Fibroblast of the conjunctiva (primary cell): ENCODE measurements at regions not wholly inside any gene's neighbourhood (a gene's known extent, or its start where the extent isn't known, plus 50 kb on each side); places are given as distances from the start of the nearest gene placed in this dataset.

Experiments used
- DNase-seq: peaks from one replicate; pipeline ENCODE4 v3.0.0-alpha.2; 2010; ENCODE audit warnings: low read depth

DNA sequence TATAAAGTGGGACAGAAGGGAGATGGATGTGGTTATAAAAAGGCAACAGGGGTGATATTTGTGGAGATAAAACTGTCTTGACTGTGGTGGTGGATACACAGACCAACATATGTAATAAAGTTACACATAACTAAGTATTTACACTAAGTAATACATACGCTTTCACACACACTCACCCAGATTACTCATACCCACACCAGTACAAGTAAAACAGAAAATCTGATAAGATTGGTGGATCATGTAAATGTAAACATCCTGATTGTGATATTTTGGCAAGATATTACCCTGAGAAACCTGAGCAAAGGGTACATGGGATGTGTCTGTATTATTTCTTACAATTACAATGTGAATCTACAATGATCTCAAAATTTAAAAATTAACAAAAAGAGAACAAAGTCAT is 53.3 kb upstream of the SLIT3 start:
- no peak for DNase-seq

DNA sequence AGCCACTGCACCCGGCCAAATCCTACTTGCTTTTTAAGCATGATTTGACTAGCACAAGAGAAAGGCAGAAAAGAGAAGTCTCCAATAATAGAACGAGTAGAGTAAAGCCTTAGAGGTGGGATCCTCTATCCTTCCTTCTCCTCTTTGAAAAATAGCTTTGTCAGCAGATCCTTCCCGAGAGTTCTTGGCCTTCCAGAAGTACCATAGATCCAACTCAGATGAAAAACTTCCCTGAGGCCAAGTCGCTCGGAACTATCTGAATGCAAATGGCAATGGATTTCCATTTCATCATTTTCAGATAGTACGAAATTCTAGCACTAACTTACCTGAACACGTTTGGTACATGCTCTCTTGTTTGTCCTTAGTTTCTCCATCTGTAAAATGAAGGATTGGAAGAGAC is 52.0 kb upstream of the SLIT3 start:
- no peak for DNase-seq

DNA sequence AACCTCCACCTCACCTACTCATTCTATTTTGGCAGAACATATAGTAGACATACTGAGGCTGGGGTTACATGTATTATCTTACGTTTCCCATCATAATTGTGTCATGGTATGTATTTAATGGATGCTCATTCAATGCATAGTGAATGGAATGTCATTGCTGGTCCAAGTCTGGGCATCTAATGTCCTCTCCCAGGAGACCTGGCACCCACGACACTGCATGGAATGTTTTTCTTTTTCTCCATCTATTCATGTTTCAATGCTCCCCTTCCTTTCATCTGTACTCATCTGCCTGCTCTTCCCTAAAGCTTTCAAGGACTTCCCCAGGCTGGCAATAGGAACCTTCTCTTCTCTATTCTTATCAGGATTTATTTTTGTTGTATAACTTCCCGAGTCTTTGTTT is 50.8 kb upstream of the SLIT3 start:
- DNase-seq: no peak

DNA sequence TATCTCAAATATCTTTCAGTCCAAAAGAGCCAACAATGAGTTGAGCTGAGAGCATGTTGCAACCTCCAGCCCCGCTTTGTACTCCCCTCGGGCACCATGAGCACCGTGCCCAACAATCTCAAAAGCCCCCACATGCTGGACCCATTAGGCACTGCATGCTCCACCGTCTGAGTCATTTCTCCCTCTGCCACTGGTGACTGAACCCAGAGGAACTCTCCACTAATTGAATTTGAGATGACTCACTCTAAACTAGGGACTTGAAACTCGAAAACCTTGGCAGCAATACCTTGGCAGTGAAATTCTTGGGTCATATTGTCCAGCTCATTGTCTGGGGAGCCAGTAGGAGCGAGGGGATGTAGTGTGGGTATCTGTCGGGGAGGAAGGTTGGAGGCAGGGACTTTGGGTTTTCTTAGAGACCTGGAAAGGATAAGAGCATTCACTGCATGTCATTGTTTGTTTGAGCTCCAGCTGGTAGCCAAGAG is 49.9 kb upstream of the SLIT3 start:
- DNase-seq: peak; percentile 99
